Cerebellar cortex (tissue), 1 donor: ENCODE measurements at regions not wholly inside any gene's neighbourhood (a gene's known extent, or its start where the extent isn't known, plus 50 kb on each side); places are given as distances from the start of the nearest gene placed in this dataset.

ENCODE experiments used
- DNase-seq: peaks from one replicate; pipeline ENCODE4 v3.0.0-alpha.2; 2015; ENCODE audit warnings: low spot score

DNA sequence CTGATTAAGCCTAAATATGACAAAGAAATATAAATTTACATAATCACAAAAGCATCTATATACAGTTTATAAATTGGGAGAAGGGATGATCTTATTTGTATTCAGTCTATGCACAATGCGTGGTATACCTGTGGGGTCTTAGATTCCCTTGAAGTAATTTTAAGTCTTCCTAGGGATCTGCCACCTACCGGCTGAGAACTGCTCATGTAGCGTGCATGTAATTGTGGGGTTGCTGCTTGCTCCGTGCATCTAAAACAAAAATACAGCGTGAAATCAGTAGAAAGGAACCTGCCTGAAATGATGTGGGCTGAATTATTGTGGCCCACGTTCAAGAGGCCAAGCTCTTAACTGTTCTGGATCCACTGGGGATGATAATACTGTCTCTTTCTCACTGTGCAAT, 187.3 kb downstream of the MBOAT1 start:
- no peak for DNase-seq

DNA sequence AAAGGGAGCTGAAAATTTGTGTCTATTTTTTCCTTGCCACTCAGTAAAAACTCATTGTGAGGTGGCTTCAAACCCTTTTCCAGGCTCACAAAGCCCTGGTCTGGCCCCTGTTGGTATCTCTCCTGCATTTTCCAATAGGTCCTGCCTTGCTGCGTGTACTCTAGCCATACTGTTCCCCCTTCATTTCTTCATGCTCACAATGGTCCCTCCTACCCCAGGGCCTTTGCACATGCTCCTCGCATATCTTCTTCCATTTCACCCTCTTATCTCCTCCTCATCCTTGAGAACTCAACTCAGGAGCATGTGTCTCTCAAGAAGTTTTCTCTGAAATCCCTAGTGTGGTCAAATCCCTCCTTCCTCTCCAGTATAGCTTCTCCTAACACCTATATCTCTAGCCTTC, 186.6 kb downstream of the MBOAT1 start:
- DNase-seq = no peak

DNA sequence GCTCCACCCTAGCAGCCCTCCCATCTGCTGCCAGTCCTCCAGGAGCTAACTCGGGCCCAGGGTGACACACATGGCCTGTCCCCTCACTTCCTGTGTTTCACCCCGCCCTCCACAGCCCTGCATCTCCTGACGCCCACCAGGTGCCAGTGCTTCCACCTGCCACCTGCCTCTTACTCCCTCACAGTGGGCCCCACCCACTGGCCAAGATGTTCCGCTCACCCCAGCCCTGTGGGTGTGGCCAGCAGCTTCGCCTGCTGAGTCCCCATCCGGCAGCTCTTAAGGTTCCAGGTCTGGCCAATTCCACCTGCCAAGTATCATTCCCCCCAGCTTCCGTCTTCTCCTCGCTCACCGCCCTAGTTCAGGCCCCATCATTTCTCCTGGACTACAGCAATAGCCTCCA, 184.1 kb downstream of the MBOAT1 start:
- no peak for DNase-seq

DNA sequence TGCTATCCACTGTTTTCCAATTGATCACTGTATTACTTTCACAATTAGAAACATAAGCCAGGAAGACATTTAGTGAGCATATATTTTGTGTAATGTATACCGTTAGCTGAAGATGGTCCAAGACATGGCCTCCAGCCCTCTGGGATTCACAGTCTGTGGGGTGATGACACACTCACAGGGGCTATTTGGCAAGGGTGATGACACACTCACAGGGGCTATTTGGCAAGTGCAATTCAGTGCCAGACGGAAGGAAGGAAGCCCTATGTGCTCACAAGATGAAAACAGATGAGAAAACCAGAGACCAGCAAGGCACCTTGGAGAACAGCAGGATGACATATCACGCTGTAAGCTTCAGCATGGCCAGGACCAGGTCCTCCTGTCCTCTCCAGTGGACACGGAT, 183.7 kb downstream of the MBOAT1 start:
- no peak for DNase-seq

GRCh38 chr6:20029979-20030378, 182.3 kb downstream of the MBOAT1 start:
- DNase-seq = no peak

DNA sequence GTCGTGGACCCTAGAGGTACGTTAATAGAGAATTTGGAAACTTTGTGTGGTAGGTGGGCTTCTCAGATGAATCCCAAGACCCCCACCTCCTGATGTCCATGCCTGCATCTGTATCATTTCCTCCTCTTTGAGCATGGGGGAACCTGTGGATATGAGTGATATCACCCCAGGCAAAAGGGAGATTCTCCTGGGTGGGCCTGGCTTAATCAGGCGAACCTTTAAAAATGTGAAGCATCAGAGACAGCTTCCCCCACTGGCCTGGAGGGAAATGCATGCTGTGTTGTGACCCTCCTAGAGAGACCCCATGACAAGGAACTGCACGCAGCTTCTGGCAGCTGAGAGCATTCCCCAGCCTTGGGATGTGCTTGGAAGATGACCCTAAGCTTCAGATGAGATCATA, 180.9 kb downstream of the MBOAT1 start:
- DNase-seq = no peak

DNA sequence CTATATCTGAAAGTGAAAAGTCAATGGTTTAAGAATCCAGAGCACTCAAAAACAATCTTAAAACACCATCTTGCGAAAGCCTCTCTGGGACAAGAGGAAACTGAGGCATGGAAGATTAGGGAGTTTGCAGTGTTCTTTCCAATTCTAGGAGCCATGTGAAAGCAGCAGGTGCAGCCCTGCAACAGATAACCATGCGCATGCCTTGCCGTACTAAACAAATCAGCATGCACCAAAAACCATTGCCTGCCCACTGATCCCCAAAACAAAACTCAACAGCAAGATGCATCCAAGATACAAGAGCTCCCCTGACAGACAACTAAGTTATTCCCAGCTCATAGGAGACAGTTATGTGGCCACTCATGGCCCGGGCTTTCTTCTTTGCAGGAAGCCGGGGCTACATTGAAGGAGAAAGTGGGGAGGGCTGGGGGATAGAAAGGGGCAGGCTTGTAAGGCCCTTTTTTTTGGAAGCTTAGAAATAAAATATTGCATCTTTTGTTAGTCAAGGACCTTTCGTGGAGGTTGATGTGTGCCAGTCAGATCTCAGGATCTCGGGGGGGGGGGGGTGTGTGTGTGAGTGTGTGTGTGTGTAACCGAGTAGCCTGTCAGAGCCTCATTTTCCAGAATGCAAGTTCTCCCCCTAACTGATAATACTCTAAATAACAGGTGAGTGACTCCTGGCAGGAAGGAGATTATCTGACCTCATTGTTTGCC, 178.4 kb downstream of the MBOAT1 start:
- no peak for DNase-seq

- no peak for DNase-seq
Observed at GRCh38 chr6:20034408-20034769, 177.9 kb downstream of the MBOAT1 start.

- no peak for DNase-seq
Observed at GRCh38 chr6:20036141-20036677, 176.1 kb downstream of the MBOAT1 start.

GRCh38 chr6:20038410-20039204, 173.7 kb downstream of the MBOAT1 start:
- no peak for DNase-seq

DNA sequence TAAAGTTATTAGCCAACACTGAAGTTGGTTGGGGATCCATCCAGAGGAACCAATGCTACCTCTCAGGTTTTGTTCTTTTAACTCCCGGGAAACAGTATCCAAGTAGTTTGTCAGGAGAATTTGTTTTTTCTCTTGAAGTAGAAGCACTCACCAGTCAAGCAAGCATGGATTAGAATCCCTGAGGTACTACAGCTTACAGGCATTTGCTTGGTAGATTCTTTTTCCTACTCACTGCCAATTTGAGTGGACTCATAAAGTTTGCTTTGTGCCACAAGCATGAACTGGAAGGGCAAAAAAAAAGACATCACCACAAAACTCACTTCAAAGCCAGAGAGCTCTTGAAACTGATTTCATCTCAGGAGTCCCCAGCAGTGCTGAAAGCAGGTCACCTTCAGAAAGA, 167.4 kb downstream of the MBOAT1 start:
- no peak for DNase-seq
